GM06990 (cell line): ENCODE measurements at regions not wholly inside any gene's neighbourhood (a gene's known extent, or its start where the extent isn't known, plus 50 kb on each side); places are given as distances from the start of the nearest gene placed in this dataset.
"Not testable (repeated sequence)": the region's sequence is repeated elsewhere in the genome, so short reads cannot be mapped to it uniquely, and the experiment has no call there.

ENCODE experiments used
- DNase-seq: peaks from one replicate; pipeline ENCODE4 v3.0.0-alpha.2; 2011; ENCODE audit not compliant: insufficient read length; ENCODE audit errors: extremely low read depth
- H3K27me3 ChIP-seq: replicated peaks from 2 replicates; pipeline ENCODE4 v1.6.0; 2011; ENCODE audit warnings: low read length; ENCODE audit not compliant: control insufficient read depth, insufficient read depth
- H3K36me3 ChIP-seq: 2 replicates; pipeline ENCODE4 v1.5.1; 2011; ENCODE audit warnings: low read length; ENCODE audit not compliant: control insufficient read depth, insufficient read depth
- H3K4me3 ChIP-seq: replicated peaks from 2 replicates; pipeline ENCODE4 v1.5.1; 2011; ENCODE audit warnings: low read depth, mild to moderate bottlenecking, control low read depth, low read length
- CTCF ChIP-seq: IDR thresholded peaks from 2 replicates; pipeline ENCODE4 v1.5.1; 2011; ENCODE audit warnings: low read length, control low read depth, mild to moderate bottlenecking, inconsistent platforms; ENCODE audit not compliant: insufficient read depth, poor library complexity, severe bottlenecking

- H3K36me3 ChIP-seq: no peaks in the 10 kb centered on the region
- H3K4me3 ChIP-seq: no peak overlapping the region
- DNase-seq: no peak
- H3K27me3 ChIP-seq: no peaks in the 10 kb centered on the region
- TF ChIP-seq CTCF: no peak
Observed at GRCh38 chrX:138845786-138846185, 134.3 kb upstream of the FGF13 start.

GRCh38 chrX:138807400-138807799 is 95.9 kb upstream of the FGF13 start:
- not testable (repeated sequence) for DNase-seq, H3K36me3 ChIP-seq, H3K4me3 ChIP-seq, H3K27me3 ChIP-seq

GRCh38 chrX:138794246-138794645 is 82.7 kb upstream of the FGF13 start:
- H3K27me3 ChIP-seq: no peaks in the 10 kb centered on the region
- no peak for TF ChIP-seq CTCF
- H3K36me3 ChIP-seq: no peaks in the 10 kb centered on the region
- no peak overlapping the region for H3K4me3 ChIP-seq
- no peak for DNase-seq

GRCh38 chrX:138791551-138791950 is 80.0 kb upstream of the FGF13 start:
- DNase-seq: no peak

GRCh38 chrX:138788771-138789170 is 77.3 kb upstream of the FGF13 start:
- no peaks in the 10 kb centered on the region for H3K27me3 ChIP-seq
- H3K36me3 ChIP-seq: no peaks in the 10 kb centered on the region
- no peak overlapping the region for H3K4me3 ChIP-seq
- DNase-seq: no peak
- no peak for TF ChIP-seq CTCF

More at GRCh38 chrX:138791551-138791950, 80.0 kb upstream of the FGF13 start:
- Histone ChIP-seq H3K4me3 (no peak overlapping the region), H3K27me3 (no peaks in the 10 kb centered on the region), H3K36me3 (no peaks in the 10 kb centered on the region)
- no peak for TF ChIP-seq CTCF

GRCh38 chrX:138778576-138778909 is 67.0 kb upstream of the FGF13 start:
- DNase-seq, H3K27me3 ChIP-seq, H3K36me3 ChIP-seq, H3K4me3 ChIP-seq: not testable (repeated sequence)

- not testable (repeated sequence) for H3K4me3 ChIP-seq, H3K36me3 ChIP-seq, DNase-seq, H3K27me3 ChIP-seq
Observed at GRCh38 chrX:138777908-138778575, 66.5 kb upstream of the FGF13 start.
